ENCODE measurements at regions not wholly inside any gene's neighbourhood (a gene's known extent, or its start where the extent isn't known, plus 50 kb on each side); places are given as distances from the start of the nearest gene placed in this dataset.

DNA sequence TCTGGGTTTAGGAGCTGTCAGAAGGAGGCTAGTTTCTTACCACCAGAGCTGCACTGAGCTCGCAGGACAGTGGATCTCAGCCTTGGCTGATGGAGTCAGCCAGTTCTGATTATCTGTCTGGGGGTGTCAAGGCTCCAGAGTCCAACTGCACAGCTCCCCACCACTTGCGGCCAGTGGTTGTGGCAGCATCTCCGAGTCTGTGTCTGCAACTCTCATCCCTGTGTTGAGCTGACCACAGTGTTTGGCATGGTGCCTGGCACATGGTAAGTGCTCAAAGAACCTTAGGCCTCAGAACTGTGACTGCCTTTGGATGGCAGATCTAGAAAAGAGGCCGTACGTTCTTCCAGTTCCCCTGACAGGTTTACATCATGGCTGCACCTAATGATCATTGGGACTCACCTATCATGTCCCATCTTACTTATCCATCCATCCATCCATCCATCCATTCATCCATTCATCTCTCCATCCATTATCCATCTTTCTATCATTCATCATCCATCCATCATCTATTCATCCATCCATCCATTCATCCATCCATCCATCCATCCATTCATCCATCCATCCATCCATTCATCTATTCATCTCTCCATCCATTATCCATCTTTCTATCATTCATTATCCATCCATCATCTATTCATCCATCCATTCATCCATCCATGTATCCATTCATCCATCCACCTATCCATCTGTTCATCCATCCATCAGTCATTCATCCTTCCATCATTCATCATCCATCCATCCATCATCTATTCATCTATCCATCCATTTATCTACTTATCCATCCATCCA lies 114.5 kb downstream of the CRYAA start:
- H3K4me3 ChIP-seq (ENCODE audit: control insufficient read depth, low read depth, low read length): no peak overlapping the region
- DNase-seq (ENCODE audit: low read depth): no peak
- TF ChIP-seq, protein P1, sequence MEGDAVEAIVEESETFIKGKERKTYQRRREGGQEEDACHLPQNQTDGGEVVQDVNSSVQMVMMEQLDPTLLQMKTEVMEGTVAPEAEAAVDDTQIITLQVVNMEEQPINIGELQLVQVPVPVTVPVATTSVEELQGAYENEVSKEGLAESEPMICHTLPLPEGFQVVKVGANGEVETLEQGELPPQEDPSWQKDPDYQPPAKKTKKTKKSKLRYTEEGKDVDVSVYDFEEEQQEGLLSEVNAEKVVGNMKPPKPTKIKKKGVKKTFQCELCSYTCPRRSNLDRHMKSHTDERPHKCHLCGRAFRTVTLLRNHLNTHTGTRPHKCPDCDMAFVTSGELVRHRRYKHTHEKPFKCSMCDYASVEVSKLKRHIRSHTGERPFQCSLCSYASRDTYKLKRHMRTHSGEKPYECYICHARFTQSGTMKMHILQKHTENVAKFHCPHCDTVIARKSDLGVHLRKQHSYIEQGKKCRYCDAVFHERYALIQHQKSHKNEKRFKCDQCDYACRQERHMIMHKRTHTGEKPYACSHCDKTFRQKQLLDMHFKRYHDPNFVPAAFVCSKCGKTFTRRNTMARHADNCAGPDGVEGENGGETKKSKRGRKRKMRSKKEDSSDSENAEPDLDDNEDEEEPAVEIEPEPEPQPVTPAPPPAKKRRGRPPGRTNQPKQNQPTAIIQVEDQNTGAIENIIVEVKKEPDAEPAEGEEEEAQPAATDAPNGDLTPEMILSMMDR (conservative IDR thresholded peaks at IDR 0.05; ENCODE audit: control insufficient read depth, insufficient read depth, low read depth, low read length): no peak

DNA sequence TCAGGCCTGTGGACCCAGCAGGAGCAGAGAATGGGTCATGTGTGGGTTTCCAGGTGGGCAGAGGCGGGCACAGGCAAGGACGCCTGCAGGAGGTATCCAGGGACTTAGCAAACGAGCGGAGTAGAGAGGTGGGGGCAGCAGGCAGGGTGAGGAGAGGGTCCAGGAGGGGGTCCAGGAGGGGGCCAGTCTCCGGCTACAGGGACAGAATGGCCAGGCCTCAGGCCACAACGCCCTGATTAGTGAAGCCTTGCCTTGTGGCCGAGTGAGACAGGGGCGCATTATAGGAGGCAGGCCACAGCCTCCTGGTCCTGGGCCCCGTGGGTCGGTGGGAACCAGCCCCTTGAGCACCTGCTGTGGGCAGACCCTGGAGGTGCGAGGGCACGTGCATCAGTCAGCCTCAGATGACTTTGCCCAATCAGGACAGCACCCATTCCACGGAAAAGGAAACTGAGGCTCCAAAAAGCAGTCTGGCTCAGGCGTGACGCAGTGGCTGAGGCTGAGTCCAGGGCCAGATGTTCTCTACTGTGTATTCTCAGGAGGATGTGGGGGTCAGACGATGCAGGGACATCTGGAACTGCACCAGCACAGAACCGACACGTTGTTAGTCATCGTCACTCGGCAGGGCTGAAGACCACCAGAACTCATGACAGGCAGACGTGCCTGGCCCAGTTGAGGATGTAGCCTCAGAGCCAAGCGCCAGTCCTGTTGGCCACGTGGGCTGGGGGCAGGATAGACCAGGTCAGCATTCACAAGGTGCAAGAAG lies 113.7 kb downstream of the CRYAA start:
- H3K4me3 ChIP-seq (ENCODE audit: control insufficient read depth, low read depth, low read length): no peak overlapping the region
- no peak for DNase-seq (ENCODE audit: low read depth)
- TF ChIP-seq, protein P1 (conservative IDR thresholded peaks at IDR 0.05; ENCODE audit: control insufficient read depth, insufficient read depth, low read depth, low read length): no peak

DNA sequence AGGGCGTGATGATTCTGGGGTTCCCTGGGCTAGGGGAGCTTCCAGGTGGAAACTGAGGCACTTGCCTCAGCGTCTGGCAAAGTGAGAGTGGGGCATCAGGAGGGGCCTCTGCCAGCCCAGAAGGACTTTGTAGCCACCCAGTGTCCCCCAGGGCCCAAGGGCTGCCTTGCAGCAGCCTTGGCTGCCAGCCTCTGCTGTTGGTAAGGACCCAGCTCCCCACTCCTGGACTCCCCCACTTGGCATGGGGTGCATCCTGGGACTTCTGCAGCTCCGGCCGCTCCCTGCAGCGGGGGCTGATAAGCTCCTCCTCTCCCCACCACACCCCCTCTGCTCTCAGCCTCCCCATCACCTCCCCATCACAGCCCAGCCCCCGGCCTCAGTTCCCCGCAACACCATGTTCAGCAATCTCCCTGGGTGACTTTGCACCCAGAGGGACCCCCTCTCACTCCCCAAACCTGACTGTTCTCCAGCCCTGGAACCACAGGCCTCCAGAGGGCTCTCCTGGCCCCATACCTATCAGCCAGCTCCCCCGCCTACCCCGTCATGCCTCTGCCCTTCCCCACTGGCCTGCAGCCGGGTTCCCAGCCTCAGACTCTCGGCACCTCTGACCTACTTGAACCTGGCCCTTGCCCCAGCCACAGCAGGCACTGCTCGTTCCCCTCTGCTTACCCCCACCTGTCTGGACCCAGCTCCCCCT lies 113.0 kb downstream of the CRYAA start:
- no peak for DNase-seq (ENCODE audit: low read depth)
- H3K4me3 ChIP-seq (ENCODE audit: control insufficient read depth, low read depth, low read length): no peak overlapping the region
- TF ChIP-seq, protein P1 (conservative IDR thresholded peaks at IDR 0.05; ENCODE audit: control insufficient read depth, insufficient read depth, low read depth, low read length): no peak

DNA sequence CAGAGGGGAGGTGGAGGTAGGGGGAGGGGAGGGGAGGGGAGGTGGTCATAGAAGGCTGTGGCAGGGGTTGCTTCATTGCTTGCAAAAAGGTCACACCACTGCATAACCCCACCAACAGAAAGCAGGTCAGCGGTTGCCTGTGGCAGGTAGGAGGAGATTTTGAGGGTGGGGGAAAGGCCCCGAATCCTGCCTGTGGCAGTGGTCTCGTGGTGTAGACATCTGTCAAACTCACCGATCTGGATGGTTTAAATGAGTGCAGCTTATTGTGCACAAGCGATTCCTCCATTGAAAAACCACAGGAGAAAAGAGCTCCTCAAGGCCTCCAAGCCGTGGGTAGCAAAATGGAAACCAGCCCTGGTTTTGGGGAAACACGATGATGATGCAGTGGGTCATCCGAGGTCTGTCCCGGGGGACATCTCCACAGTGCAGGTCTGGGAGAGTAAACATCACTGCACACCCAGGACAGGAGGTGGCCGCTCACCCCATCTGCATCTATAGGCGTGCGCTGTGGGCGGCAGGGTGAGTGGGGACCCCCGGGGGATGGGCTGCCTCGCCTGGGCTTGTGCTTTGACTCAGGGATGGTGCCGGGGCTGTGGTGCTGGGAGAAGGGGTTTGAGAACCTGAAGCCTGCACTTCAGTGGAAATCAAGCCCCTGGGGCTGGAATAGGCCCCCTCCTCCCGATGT lies 112.3 kb downstream of the CRYAA start:
- no peak overlapping the region for H3K4me3 ChIP-seq (ENCODE audit: control insufficient read depth, low read depth, low read length)
- no peak for DNase-seq (ENCODE audit: low read depth)
- TF ChIP-seq, protein P1 (conservative IDR thresholded peaks at IDR 0.05; ENCODE audit: control insufficient read depth, insufficient read depth, low read depth, low read length): no peak

DNA sequence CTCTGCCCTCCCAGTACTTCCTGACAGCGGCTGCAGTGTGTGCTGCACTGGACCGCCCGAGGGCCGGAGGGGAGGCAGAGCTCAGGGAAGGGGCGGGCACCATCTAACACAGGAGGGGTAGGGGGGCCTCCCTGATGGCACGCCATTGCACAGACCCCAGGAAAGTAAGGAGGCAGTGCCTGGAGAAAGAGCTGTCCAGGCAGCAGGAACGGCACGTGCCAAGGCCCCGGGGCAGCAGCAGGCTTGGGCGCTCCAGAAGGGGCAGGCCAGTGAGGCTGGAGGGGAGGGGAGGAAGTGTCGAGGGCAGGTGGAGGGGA lies 110.7 kb downstream of the CRYAA start:
- H3K4me3 ChIP-seq (ENCODE audit: control insufficient read depth, low read depth, low read length): no peak overlapping the region
- no peak for DNase-seq (ENCODE audit: low read depth)
- TF ChIP-seq, protein P1 (conservative IDR thresholded peaks at IDR 0.05; ENCODE audit: control insufficient read depth, insufficient read depth, low read depth, low read length): no peak
